ENCODE measurements at regions not wholly inside any gene's neighbourhood (a gene's known extent, or its start where the extent isn't known, plus 50 kb on each side); places are given as distances from the start of the nearest gene placed in this dataset.

- no peak for TF ChIP-seq CTCF (IDR thresholded peaks at IDR 0.05; ENCODE audit: extremely low read depth, missing control alignments)
- DNase-seq (ENCODE audit: low spot score) = no peak
Observed at GRCh38 chr1:55928576-55928975, 650.8 kb downstream of the PLPP3 start.

- TF ChIP-seq CTCF (IDR thresholded peaks at IDR 0.05; ENCODE audit: extremely low read depth, missing control alignments) = no peak
- no peak for DNase-seq (ENCODE audit: low spot score)
Observed at GRCh38 chr1:55927702-55928290, 651.6 kb downstream of the PLPP3 start.

- no peak for DNase-seq (ENCODE audit: low spot score)
- TF ChIP-seq CTCF (IDR thresholded peaks at IDR 0.05; ENCODE audit: extremely low read depth, missing control alignments) = no peak
Observed at GRCh38 chr1:55926906-55927471, 652.4 kb downstream of the PLPP3 start.

GRCh38 chr1:55916907-55917306 lies 662.5 kb downstream of the PLPP3 start:
- TF ChIP-seq CTCF (IDR thresholded peaks at IDR 0.05; ENCODE audit: extremely low read depth, missing control alignments) = no peak
- DNase-seq (ENCODE audit: low spot score) = no peak

- no peak for DNase-seq (ENCODE audit: low spot score)
- no peak for TF ChIP-seq CTCF (IDR thresholded peaks at IDR 0.05; ENCODE audit: extremely low read depth, missing control alignments)
Observed at GRCh38 chr1:55916481-55916880, 662.9 kb downstream of the PLPP3 start.

GRCh38 chr1:55913565-55913964 lies 665.8 kb downstream of the PLPP3 start:
- DNase-seq (ENCODE audit: low spot score) = no peak
- no peak for TF ChIP-seq CTCF (IDR thresholded peaks at IDR 0.05; ENCODE audit: extremely low read depth, missing control alignments)

- DNase-seq (ENCODE audit: low spot score) = no peak
- TF ChIP-seq CTCF (IDR thresholded peaks at IDR 0.05; ENCODE audit: extremely low read depth, missing control alignments) = no peak
Observed at GRCh38 chr1:55912438-55912837, 666.9 kb downstream of the PLPP3 start.

All from GM20000 (cell line).